ENCODE measurements at regions not wholly inside any gene's neighbourhood (a gene's known extent, or its start where the extent isn't known, plus 50 kb on each side); places are given as distances from the start of the nearest gene placed in this dataset.

- ChIA-PET POLR2A (no interaction called here), CTCF (no interaction called here)
- Mint-ChIP-seq H3K4me3 (no peak overlapping the region), H3K4me1 (no peaks in the 10 kb centered on the region), H3K9me3 (peaks cover 7 to 40% (median 20%) of the 10 kb centered on the region in 5 donors), H3K27ac (no peak overlapping the region), H3K27me3 (no peaks in the 10 kb centered on the region), H3K36me3 (peaks cover 0 to 1% (median 0%) of the 10 kb centered on the region in 3 donors)
- Histone ChIP-seq H3K4me1 (ENCODE audit: insufficient read depth, low read length) (no peaks in the 10 kb centered on the region), H3K9me3 (ENCODE audit: low read length) (peaks cover 7% of the 10 kb centered on the region), H3K36me3 (ENCODE audit: insufficient read depth, low read length) (no peaks in the 10 kb centered on the region), H3K27me3 (ENCODE audit: insufficient read depth, low read length, poor library complexity, severe bottlenecking) (no peaks in the 10 kb centered on the region), H3K4me3 (ENCODE audit: low read length) (no peak overlapping the region), H3K27ac (ENCODE audit: low read depth, low read length) (no peak overlapping the region)
- DNase-seq, result no peak
Observed at GRCh38 chr11:91960770-91961169, 263.8 kb upstream of the FAT3 start.

- ChIA-PET CTCF (no interaction called here), POLR2A (no interaction called here)
- H3K27ac ChIP-seq (ENCODE audit: low read depth, low read length), result no peak overlapping the region
- no peak for DNase-seq
- H3K4me3 ChIP-seq (ENCODE audit: low read length), result no peak overlapping the region
- Mint-ChIP-seq H3K9me3 (peaks cover 7 to 37% (median 20%) of the 10 kb centered on the region in 5 donors), H3K27ac (peak overlapping the region in 1 of 8 donors; percentile 11), H3K4me3 (no peak overlapping the region), H3K4me1 (no peaks in the 10 kb centered on the region), H3K27me3 (no peaks in the 10 kb centered on the region), H3K36me3 (peaks cover 0 to 1% (median 0%) of the 10 kb centered on the region in 3 donors)
- H3K9me3 ChIP-seq (ENCODE audit: low read length), result peaks cover 7% of the 10 kb centered on the region
- H3K27me3 ChIP-seq (ENCODE audit: insufficient read depth, low read length, poor library complexity, severe bottlenecking), result no peaks in the 10 kb centered on the region
- H3K36me3 ChIP-seq (ENCODE audit: insufficient read depth, low read length), result no peaks in the 10 kb centered on the region
- H3K4me1 ChIP-seq (ENCODE audit: insufficient read depth, low read length), result no peaks in the 10 kb centered on the region
Observed at GRCh38 chr11:91959411-91959810, 265.2 kb upstream of the FAT3 start.

GRCh38 chr11:91956711-91957110 is 267.9 kb upstream of the FAT3 start:
- H3K36me3 Mint-ChIP-seq, result no peaks in the 10 kb centered on the region
- DNase-seq, result no peak
- H3K4me3 Mint-ChIP-seq, result no peak overlapping the region
- H3K27me3 Mint-ChIP-seq, result no peaks in the 10 kb centered on the region
- Histone ChIP-seq H3K36me3 (ENCODE audit: insufficient read depth, low read length) (no peaks in the 10 kb centered on the region), H3K4me1 (ENCODE audit: insufficient read depth, low read length) (no peaks in the 10 kb centered on the region), H3K27ac (ENCODE audit: low read depth, low read length) (no peak overlapping the region), H3K27me3 (ENCODE audit: insufficient read depth, low read length, poor library complexity, severe bottlenecking) (no peaks in the 10 kb centered on the region), H3K4me3 (ENCODE audit: low read length) (no peak overlapping the region), H3K9me3 (ENCODE audit: low read length) (peaks cover 7% of the 10 kb centered on the region)
- peaks cover 0 to 51% (median 27%) of the 10 kb centered on the region in 5 donors for H3K9me3 Mint-ChIP-seq
- ChIA-PET POLR2A (no interaction called here), CTCF (no interaction called here)
- H3K27ac Mint-ChIP-seq, result no peak overlapping the region
- no peaks in the 10 kb centered on the region for H3K4me1 Mint-ChIP-seq

GRCh38 chr11:91955206-91955605 is 269.4 kb upstream of the FAT3 start:
- CTCF ChIA-PET, result no interaction called here
- H3K4me1 ChIP-seq (ENCODE audit: insufficient read depth, low read length), result no peaks in the 10 kb centered on the region
- POLR2A ChIA-PET, result no interaction called here

GRCh38 chr11:91952056-91952455 is 272.6 kb upstream of the FAT3 start:
- no peaks in the 10 kb centered on the region for H3K36me3 ChIP-seq (ENCODE audit: insufficient read depth, low read length)
- no peak overlapping the region for H3K4me3 ChIP-seq (ENCODE audit: low read length)
- CTCF ChIA-PET, result no interaction called here
- H3K27me3 Mint-ChIP-seq, result no peaks in the 10 kb centered on the region
- POLR2A ChIA-PET, result no interaction called here
- peaks cover 0 to 26% (median 7%) of the 10 kb centered on the region in 5 donors for H3K9me3 Mint-ChIP-seq
- H3K36me3 Mint-ChIP-seq, result no peaks in the 10 kb centered on the region
- H3K9me3 ChIP-seq (ENCODE audit: low read length), result no peaks in the 10 kb centered on the region
- H3K27ac ChIP-seq (ENCODE audit: low read depth, low read length), result no peak overlapping the region
- no peak for DNase-seq
- no peaks in the 10 kb centered on the region for H3K4me1 ChIP-seq (ENCODE audit: insufficient read depth, low read length)
- H3K4me3 Mint-ChIP-seq, result no peak overlapping the region
- no peaks in the 10 kb centered on the region for H3K4me1 Mint-ChIP-seq
- no peak overlapping the region for H3K27ac Mint-ChIP-seq
- no peaks in the 10 kb centered on the region for H3K27me3 ChIP-seq (ENCODE audit: insufficient read depth, low read length, poor library complexity, severe bottlenecking)

More at GRCh38 chr11:91955206-91955605, 269.4 kb upstream of the FAT3 start:
- H3K9me3 Mint-ChIP-seq, result peaks cover 0 to 40% (median 15%) of the 10 kb centered on the region in 5 donors
- peaks cover 7% of the 10 kb centered on the region for H3K9me3 ChIP-seq (ENCODE audit: low read length)
- H3K4me1 Mint-ChIP-seq, result no peaks in the 10 kb centered on the region
- H3K27me3 Mint-ChIP-seq, result no peaks in the 10 kb centered on the region
- no peaks in the 10 kb centered on the region for H3K27me3 ChIP-seq (ENCODE audit: insufficient read depth, low read length, poor library complexity, severe bottlenecking)
- H3K27ac Mint-ChIP-seq, result no peak overlapping the region
- H3K36me3 ChIP-seq (ENCODE audit: insufficient read depth, low read length), result no peaks in the 10 kb centered on the region
- no peak for DNase-seq
- H3K36me3 Mint-ChIP-seq, result no peaks in the 10 kb centered on the region
- H3K4me3 Mint-ChIP-seq, result no peak overlapping the region
- no peak overlapping the region for H3K4me3 ChIP-seq (ENCODE audit: low read length)
- H3K27ac ChIP-seq (ENCODE audit: low read depth, low read length), result no peak overlapping the region

GRCh38 chr11:91947215-91947820 is 277.3 kb upstream of the FAT3 start:
- Mint-ChIP-seq H3K36me3 (no peaks in the 10 kb centered on the region), H3K27me3 (no peaks in the 10 kb centered on the region), H3K9me3 (peaks cover 2 to 15% (median 6%) of the 10 kb centered on the region in 5 donors), H3K4me1 (no peaks in the 10 kb centered on the region), H3K27ac (no peak overlapping the region), H3K4me3 (no peak overlapping the region)
- Histone ChIP-seq H3K27me3 (ENCODE audit: insufficient read depth, low read length, poor library complexity, severe bottlenecking) (no peaks in the 10 kb centered on the region), H3K36me3 (ENCODE audit: insufficient read depth, low read length) (no peaks in the 10 kb centered on the region), H3K4me1 (ENCODE audit: insufficient read depth, low read length) (no peaks in the 10 kb centered on the region), H3K27ac (ENCODE audit: low read depth, low read length) (no peak overlapping the region), H3K4me3 (ENCODE audit: low read length) (no peak overlapping the region), H3K9me3 (ENCODE audit: low read length) (no peaks in the 10 kb centered on the region)
- DNase-seq, result no peak
- CTCF ChIA-PET, result no interaction called here
- POLR2A ChIA-PET, result no interaction called here

GRCh38 chr11:91946397-91946951 is 278.1 kb upstream of the FAT3 start:
- POLR2A ChIA-PET, result no interaction called here
- H3K4me3 ChIP-seq (ENCODE audit: low read length), result no peak overlapping the region
- no peak for DNase-seq
- Mint-ChIP-seq H3K9me3 (peaks cover 2 to 14% (median 6%) of the 10 kb centered on the region in 5 donors), H3K4me3 (no peak overlapping the region), H3K27ac (no peak overlapping the region), H3K36me3 (no peaks in the 10 kb centered on the region), H3K27me3 (no peaks in the 10 kb centered on the region), H3K4me1 (no peaks in the 10 kb centered on the region)
- no peaks in the 10 kb centered on the region for H3K9me3 ChIP-seq (ENCODE audit: low read length)
- no peaks in the 10 kb centered on the region for H3K36me3 ChIP-seq (ENCODE audit: insufficient read depth, low read length)
- no peaks in the 10 kb centered on the region for H3K27me3 ChIP-seq (ENCODE audit: insufficient read depth, low read length, poor library complexity, severe bottlenecking)
- no peaks in the 10 kb centered on the region for H3K4me1 ChIP-seq (ENCODE audit: insufficient read depth, low read length)
- H3K27ac ChIP-seq (ENCODE audit: low read depth, low read length), result no peak overlapping the region
- CTCF ChIA-PET, result no interaction called here

- no peaks in the 10 kb centered on the region for H3K4me1 Mint-ChIP-seq
- Histone ChIP-seq H3K27ac (ENCODE audit: low read depth, low read length) (no peak overlapping the region), H3K9me3 (ENCODE audit: low read length) (no peaks in the 10 kb centered on the region), H3K27me3 (ENCODE audit: insufficient read depth, low read length, poor library complexity, severe bottlenecking) (no peaks in the 10 kb centered on the region), H3K4me3 (ENCODE audit: low read length) (no peak overlapping the region), H3K36me3 (ENCODE audit: insufficient read depth, low read length) (no peaks in the 10 kb centered on the region), H3K4me1 (ENCODE audit: insufficient read depth, low read length) (no peaks in the 10 kb centered on the region)
- DNase-seq, result no peak
- H3K36me3 Mint-ChIP-seq, result no peaks in the 10 kb centered on the region
- ChIA-PET CTCF (no interaction called here), POLR2A (no interaction called here)
- H3K27me3 Mint-ChIP-seq, result peaks cover 0 to 5% of the 10 kb centered on the region in 2 donors
- H3K27ac Mint-ChIP-seq, result no peak overlapping the region
- peaks cover 2 to 19% (median 7%) of the 10 kb centered on the region in 5 donors for H3K9me3 Mint-ChIP-seq
- H3K4me3 Mint-ChIP-seq, result no peak overlapping the region
Observed at GRCh38 chr11:91935120-91935519, 289.5 kb upstream of the FAT3 start.

All from CD8-positive, alpha-beta memory T cell (primary cell).